ENCODE measurements at regions not wholly inside any gene's neighbourhood (a gene's known extent, or its start where the extent isn't known, plus 50 kb on each side); places are given as distances from the start of the nearest gene placed in this dataset.

GRCh38 chr18:22699629-22700028, 233.5 kb upstream of the RBBP8 start:
- no peak for TF ChIP-seq CTCF (IDR thresholded peaks at IDR 0.05)
- no peak for TF ChIP-seq POLR2A (IDR thresholded peaks at IDR 0.05)

Measured in body of pancreas (tissue), 4 donors.